WERI-Rb-1 (cell line): ENCODE measurements at regions not wholly inside any gene's neighbourhood (a gene's known extent, or its start where the extent isn't known, plus 50 kb on each side); places are given as distances from the start of the nearest gene placed in this dataset.

Experiments used
- DNase-seq: peaks from one replicate; pipeline ENCODE4 v3.0.0-alpha.2; 2020
- H3K27ac ChIP-seq: fragments of 250-450 bp; sonication (Bioruptor Pico); 2 replicates; pipeline ENCODE4 v1.5.1; 2020; ENCODE audit warnings: mild to moderate bottlenecking, moderate library complexity
- H3K27me3 ChIP-seq: fragments of 250-450 bp; sonication (Bioruptor Pico); 2 replicates; pipeline ENCODE4 v1.5.1; 2021; ENCODE audit warnings: mild to moderate bottlenecking, low read depth, moderate library complexity; ENCODE audit not compliant: insufficient read depth, severe bottlenecking
- H3K36me3 ChIP-seq: fragments of 250-450 bp; sonication (Bioruptor Pico); 2 replicates; pipeline ENCODE4 v1.5.1; 2020; ENCODE audit warnings: mild to moderate bottlenecking, moderate library complexity
- H3K4me3 ChIP-seq: 2 replicates; pipeline ENCODE4 v1.5.1; 2011; ENCODE audit warnings: low read depth, mild to moderate bottlenecking, control low read depth, low read length
- H3K9me3 ChIP-seq: fragments of 250-450 bp; sonication (Bioruptor Pico); 2 replicates; pipeline ENCODE4 v1.5.1; 2021; ENCODE audit warnings: mild to moderate bottlenecking, moderate library complexity; ENCODE audit not compliant: severe bottlenecking
- TF ChIP-seq, protein P1 (sequence below): IDR thresholded peaks from 2 replicates; pipeline ENCODE4 v1.5.1; 2011; ENCODE audit warnings: low read depth, mild to moderate bottlenecking, control low read depth, inconsistent platforms, low read length

DNA sequence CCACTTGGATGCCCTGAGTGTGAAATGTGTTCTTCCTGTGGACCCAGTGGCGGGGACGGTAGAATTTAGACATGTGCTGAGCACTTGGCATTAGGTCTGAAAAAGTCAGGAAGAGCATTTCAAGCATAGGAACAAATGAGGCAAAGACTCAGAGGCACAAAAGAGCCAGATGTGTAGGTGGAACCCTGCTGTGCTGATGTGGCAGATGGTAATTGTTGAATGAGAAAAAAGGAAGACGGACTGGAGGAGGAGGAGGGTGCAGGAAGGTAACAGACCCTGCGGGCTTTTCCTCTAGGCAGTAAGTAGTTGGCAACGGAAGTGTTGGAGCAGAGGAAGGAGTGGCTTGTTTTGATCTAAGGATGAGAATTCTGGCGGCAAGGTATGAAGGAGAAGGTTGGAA, 985.8 kb downstream of the TBC1D22A start:
- TF ChIP-seq, protein P1, sequence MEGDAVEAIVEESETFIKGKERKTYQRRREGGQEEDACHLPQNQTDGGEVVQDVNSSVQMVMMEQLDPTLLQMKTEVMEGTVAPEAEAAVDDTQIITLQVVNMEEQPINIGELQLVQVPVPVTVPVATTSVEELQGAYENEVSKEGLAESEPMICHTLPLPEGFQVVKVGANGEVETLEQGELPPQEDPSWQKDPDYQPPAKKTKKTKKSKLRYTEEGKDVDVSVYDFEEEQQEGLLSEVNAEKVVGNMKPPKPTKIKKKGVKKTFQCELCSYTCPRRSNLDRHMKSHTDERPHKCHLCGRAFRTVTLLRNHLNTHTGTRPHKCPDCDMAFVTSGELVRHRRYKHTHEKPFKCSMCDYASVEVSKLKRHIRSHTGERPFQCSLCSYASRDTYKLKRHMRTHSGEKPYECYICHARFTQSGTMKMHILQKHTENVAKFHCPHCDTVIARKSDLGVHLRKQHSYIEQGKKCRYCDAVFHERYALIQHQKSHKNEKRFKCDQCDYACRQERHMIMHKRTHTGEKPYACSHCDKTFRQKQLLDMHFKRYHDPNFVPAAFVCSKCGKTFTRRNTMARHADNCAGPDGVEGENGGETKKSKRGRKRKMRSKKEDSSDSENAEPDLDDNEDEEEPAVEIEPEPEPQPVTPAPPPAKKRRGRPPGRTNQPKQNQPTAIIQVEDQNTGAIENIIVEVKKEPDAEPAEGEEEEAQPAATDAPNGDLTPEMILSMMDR = no peak
- Histone ChIP-seq H3K4me3 (no peak overlapping the region), H3K27ac (no peak overlapping the region), H3K27me3 (no peaks in the 10 kb centered on the region), H3K9me3 (no peaks in the 10 kb centered on the region), H3K36me3 (no peaks in the 10 kb centered on the region)
- DNase-seq = no peak

GRCh38 chr22:47740109-47740805, 977.8 kb downstream of the TBC1D22A start:
- no peaks in the 10 kb centered on the region for H3K27me3 ChIP-seq
- no peaks in the 10 kb centered on the region for H3K36me3 ChIP-seq
- H3K4me3 ChIP-seq = no peak overlapping the region
- H3K27ac ChIP-seq = no peak overlapping the region
- DNase-seq = no peak
- TF ChIP-seq, protein P1 = no peak
- no peaks in the 10 kb centered on the region for H3K9me3 ChIP-seq

DNA sequence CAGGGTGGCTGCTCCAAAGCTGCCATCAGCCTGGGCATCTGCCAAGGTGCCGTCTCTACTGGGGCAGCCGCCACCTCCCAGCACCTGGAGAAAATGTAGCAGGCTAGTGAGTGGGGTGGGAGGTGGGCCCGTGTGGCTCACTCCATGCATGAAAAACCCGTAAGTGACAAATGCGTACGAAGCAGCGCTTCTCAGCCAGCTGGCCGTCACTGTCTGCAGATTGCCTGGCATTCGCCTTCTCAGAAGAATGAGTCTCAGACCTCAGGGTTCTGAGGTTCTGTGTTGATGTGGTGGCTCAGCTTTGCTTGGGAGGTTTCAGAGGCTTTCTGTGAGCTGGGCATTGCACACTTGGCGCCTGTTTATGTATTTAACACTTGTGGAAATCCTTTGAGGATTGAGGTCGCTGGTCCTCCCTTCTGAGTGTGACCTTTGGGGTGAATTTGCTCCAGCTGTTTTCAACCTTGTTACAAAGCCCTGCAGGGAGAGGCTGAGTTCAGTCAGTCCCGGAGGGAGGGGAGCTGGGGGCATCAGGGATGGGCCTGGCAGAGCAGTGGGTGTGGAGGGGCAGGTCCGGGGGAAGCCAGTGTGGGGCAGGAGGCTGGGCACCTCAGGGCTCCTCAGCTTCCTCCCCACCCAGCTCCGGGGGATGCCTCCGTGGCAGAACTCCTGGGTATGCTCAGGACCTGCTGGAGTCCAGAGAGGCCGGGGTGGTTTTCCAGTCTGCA, 977.0 kb downstream of the TBC1D22A start:
- H3K27ac ChIP-seq = no peak overlapping the region
- no peaks in the 10 kb centered on the region for H3K36me3 ChIP-seq
- DNase-seq = no peak
- TF ChIP-seq, protein P1 = no peak
- no peaks in the 10 kb centered on the region for H3K27me3 ChIP-seq
- H3K4me3 ChIP-seq = no peak overlapping the region
- no peaks in the 10 kb centered on the region for H3K9me3 ChIP-seq

DNA sequence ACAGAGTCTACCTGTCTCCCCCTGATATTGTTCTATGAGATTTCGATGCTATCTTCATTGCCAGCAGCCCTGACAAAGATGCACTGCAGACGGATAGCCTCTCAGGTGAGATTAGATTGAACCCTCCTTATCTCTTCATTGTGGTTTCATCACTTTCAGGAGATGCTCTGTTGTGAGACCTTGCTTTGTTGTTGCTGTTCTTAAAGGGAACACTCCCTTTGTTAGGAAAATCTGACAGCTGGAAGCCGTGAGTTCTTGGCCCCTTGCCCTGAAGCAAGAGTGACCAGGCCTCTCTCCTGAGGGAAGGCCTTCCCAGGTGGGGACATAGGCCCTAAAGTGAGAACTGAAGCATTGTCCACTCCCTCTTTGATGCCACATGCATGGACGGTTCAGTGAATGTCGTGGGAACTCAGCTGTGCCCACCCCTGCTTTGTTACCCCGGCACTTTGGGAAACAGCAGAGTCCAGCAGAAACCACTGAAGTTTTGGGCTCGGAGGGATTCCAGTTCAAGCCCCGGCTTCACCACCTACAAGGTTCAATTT, 976.1 kb downstream of the TBC1D22A start:
- H3K27ac ChIP-seq = no peak overlapping the region
- no peak for DNase-seq
- TF ChIP-seq, protein P1 = no peak
- no peaks in the 10 kb centered on the region for H3K27me3 ChIP-seq
- H3K9me3 ChIP-seq = no peaks in the 10 kb centered on the region
- H3K36me3 ChIP-seq = no peaks in the 10 kb centered on the region
- H3K4me3 ChIP-seq = no peak overlapping the region

DNA sequence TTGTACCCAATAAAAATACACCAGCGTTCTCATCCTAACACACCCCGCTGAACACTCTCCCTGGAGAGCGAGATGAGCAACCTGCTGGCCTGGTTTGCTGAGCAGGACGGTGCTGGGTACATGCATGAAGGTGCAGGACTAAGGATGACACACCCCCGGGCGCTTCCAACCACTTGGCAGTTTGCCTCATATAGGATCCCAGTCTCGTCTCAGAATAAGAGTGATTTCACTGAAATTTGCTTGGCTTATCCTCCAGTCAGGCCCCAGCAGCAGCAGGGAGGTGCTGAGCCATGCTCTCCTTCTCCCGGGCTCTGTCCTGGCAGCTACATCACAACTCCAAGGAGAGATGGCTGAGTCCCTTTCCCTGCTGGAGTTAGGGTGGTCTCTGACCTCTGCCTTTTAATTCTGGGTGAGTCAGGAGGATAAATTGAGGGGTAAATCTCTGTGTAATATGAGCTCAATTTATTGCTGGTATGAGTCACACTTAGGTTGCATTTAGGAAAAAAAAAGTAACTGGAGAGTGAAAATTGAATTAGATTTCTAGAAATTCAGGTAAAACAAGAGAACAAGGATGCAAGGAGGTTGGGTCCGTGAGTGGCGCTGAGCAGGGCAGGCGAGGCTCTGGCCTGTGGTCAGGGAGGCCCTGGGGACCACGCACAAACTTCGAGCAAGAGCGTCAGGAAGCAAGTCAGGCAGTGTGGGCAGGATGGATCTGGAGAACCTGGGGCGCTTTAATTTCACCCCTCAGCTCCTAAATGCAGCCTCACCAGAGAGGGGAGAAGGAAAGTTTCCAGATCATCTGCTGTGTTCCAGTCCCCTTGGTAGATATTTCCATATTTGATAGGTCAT, 974.0 kb downstream of the TBC1D22A start:
- no peaks in the 10 kb centered on the region for H3K27me3 ChIP-seq
- H3K36me3 ChIP-seq = no peaks in the 10 kb centered on the region
- no peaks in the 10 kb centered on the region for H3K9me3 ChIP-seq
- no peak overlapping the region for H3K4me3 ChIP-seq
- no peak for DNase-seq
- no peak overlapping the region for H3K27ac ChIP-seq
- TF ChIP-seq, protein P1 = no peak
